Esophagus (tissue), 2 donors: ENCODE measurements at regions not wholly inside any gene's neighbourhood (a gene's known extent, or its start where the extent isn't known, plus 50 kb on each side); places are given as distances from the start of the nearest gene placed in this dataset.

Experiments used
- H3K27ac ChIP-seq, 2 donors: one replicate each; pipeline ENCODE4 v1.5.1; 2013; ENCODE audit warnings: low read depth in 2 of 2, mild to moderate bottlenecking in 2 of 2, inconsistent platforms in 1 of 2, low read length in 1 of 2, moderate library complexity in 1 of 2
- H3K27me3 ChIP-seq, 2 donors: one replicate each; pipeline ENCODE4 v1.6.1; 2013; ENCODE audit warnings: low read length in 2 of 2, control low read depth in 1 of 2, mild to moderate bottlenecking in 1 of 2; ENCODE audit not compliant: insufficient read depth in 2 of 2, control insufficient read depth in 1 of 2
- H3K36me3 ChIP-seq, 2 donors: one replicate each; pipeline ENCODE4 v1.6.1; 2013; ENCODE audit warnings: low read length in 1 of 2; ENCODE audit not compliant: control insufficient read depth in 2 of 2, insufficient read depth in 2 of 2
- H3K4me1 ChIP-seq, 2 donors: one replicate each; pipeline ENCODE4 v1.6.1; 2013; ENCODE audit warnings: low read length in 1 of 2; ENCODE audit not compliant: control insufficient read depth in 2 of 2, insufficient read depth in 2 of 2
- H3K4me3 ChIP-seq, 2 donors: one replicate each; pipeline ENCODE4 v1.5.1; 2013; ENCODE audit warnings: low read length in 2 of 2, mild to moderate bottlenecking in 2 of 2, low read depth in 1 of 2, moderate library complexity in 1 of 2
- H3K9me3 ChIP-seq, 2 donors: one replicate each; pipeline ENCODE4 v1.6.1; 2013; ENCODE audit warnings: mild to moderate bottlenecking in 2 of 2, low read depth in 1 of 2, low read length in 1 of 2, moderate library complexity in 1 of 2; ENCODE audit not compliant: control insufficient read depth in 2 of 2, insufficient read depth in 1 of 2
- WGBS, 2 donors: extraction: QIAGEN DNeasy Blood & Tissue Kit; methylation state at CpG; one replicate each; pipeline ENCODE4 v1.1.7; 2013; 5-methylcytosine and 5-hydroxymethylcytosine counted together
- donor health status: healthy with polysubstance abuse.
- donor health status: Bipolar disorder and iron deficiency.

DNA sequence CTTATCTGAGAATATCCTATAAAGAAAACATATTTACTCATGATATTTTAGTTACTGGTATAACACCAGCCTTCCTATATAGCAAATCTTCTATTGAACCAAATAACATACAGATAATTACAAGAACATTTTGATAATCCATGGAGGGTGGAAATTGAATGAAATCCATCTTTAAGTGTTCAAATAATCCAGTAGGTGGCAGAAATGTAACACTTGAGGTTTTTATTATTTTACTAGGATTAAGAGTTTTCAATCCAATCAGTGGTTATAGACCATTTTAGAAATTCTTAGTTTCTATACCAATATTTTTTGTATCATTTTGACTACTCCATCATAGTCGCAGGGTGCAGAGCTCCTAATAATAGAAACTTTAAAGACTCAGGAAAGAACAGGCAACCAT is 101.9 kb upstream of the KCNH8 start:
- 58 to 77% methylated on average over 1 of the region's 1 CpG for WGBS, 2 donors
- H3K27me3 ChIP-seq: no peaks in the 10 kb centered on the region
- H3K9me3 ChIP-seq: no peaks in the 10 kb centered on the region
- no peaks in the 10 kb centered on the region for H3K4me1 ChIP-seq
- H3K36me3 ChIP-seq: no peaks in the 10 kb centered on the region
- no peak overlapping the region for H3K4me3 ChIP-seq
- no peak overlapping the region for H3K27ac ChIP-seq

DNA sequence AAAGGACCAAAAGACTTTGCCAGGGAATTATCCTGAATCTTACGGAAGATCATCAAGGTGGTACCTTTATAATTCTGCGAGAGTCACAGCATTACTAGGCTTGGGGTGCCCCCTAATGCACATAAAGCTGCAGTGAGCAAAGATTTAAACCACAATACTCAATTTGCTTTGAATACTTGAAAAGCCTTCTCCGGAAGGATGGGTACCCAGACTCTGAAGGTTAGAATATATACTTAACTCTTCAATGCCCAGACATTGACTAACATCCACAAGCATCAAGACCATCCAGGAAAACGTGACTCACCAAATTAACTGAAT is 117.8 kb upstream of the KCNH8 start:
- Histone ChIP-seq H3K36me3 (no peaks in the 10 kb centered on the region), H3K4me3 (no peak overlapping the region), H3K27ac (no peak overlapping the region), H3K9me3 (no peaks in the 10 kb centered on the region), H3K4me1 (no peaks in the 10 kb centered on the region), H3K27me3 (no peaks in the 10 kb centered on the region)
- whole genome bisulfite sequencing, 2 donors: 41 to 51% methylated on average over 4 of the region's 4 CpGs

DNA sequence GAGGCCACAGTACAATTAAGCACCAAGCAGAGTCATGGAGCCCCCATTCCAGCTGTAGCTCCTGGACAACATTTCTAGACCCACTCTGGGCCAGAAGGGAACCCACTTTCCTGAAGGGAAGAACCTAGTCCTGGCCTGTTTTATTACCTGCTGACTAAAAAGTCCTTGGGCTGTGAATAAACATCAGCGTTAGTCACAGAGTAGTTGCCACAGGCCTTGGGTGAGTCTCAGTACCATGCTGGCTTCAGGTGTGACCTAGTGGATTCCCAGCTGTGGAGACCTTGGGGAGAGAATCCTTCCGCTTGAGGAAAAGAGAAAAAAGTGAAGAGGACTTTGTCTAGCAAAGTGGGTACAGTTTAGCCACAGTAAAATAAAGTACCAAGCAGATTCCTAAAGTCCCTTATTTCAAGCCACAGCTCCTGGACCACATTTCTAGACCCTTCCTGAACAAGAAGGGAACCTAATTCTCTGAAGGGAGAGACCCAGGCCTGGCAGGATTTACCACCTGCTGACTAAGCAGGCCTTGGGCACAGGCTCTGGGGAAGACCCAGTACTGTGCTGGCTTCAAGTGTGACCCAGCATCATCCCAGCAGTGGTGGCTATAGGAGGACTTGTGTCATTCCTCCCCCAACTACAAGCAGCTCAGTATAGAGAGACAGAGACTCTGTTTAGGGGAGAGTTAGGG is 118.3 kb upstream of the KCNH8 start:
- Histone ChIP-seq H3K27ac (no peak overlapping the region), H3K27me3 (no peaks in the 10 kb centered on the region), H3K9me3 (no peaks in the 10 kb centered on the region), H3K36me3 (no peaks in the 10 kb centered on the region), H3K4me1 (no peaks in the 10 kb centered on the region), H3K4me3 (no peak overlapping the region)
- 68 to 87% methylated on average over 2 of the region's 2 CpGs for WGBS, 2 donors

DNA sequence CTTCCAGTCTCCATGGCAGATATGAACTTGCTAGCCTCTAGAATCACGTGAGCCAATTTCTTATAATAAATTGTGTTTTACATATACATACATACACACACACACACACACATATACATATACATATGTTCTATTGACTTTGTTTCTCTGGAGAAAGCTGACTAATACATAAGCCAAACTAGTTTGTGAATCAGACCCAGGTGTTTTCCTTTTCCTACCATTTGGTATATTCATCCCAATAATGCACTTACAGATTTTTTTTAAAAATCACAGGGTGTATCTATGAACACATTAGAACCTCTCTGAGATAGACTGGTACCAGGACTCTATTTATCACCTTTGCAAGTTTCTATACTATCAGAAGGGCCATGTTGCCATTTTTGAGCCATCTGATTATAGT is 122.9 kb upstream of the KCNH8 start:
- H3K36me3 ChIP-seq: no peaks in the 10 kb centered on the region
- H3K4me3 ChIP-seq: no peak overlapping the region
- H3K9me3 ChIP-seq: no peaks in the 10 kb centered on the region
- 78 to 81% methylated on average over 1 of the region's 1 CpG for WGBS, 2 donors
- no peaks in the 10 kb centered on the region for H3K4me1 ChIP-seq
- H3K27ac ChIP-seq: no peak overlapping the region
- H3K27me3 ChIP-seq: no peaks in the 10 kb centered on the region

DNA sequence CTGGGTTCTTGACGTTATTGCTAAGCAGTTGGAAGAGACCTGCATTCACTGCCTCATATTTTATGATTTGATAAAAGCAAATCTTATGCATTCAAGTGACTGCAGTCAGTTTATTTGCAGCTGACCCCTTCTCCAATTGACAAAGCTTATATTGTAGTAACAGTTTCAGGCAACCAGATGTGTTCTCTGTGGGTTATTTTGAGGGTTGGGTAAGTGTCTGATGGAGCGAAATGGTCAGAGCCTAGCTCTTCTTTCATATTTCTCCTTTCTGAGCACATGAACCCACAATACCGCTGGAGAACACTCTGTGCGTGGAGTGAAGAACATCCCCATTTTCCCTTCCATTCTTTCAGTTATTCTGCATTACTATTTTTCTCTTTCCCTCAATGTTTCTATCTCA is 125.8 kb upstream of the KCNH8 start:
- no peak overlapping the region for H3K27ac ChIP-seq
- no peaks in the 10 kb centered on the region for H3K9me3 ChIP-seq
- no peaks in the 10 kb centered on the region for H3K27me3 ChIP-seq
- WGBS, 2 donors: 78 to 89% methylated on average over 4 of the region's 4 CpGs
- H3K4me3 ChIP-seq: no peak overlapping the region
- H3K4me1 ChIP-seq: no peaks in the 10 kb centered on the region
- no peaks in the 10 kb centered on the region for H3K36me3 ChIP-seq

DNA sequence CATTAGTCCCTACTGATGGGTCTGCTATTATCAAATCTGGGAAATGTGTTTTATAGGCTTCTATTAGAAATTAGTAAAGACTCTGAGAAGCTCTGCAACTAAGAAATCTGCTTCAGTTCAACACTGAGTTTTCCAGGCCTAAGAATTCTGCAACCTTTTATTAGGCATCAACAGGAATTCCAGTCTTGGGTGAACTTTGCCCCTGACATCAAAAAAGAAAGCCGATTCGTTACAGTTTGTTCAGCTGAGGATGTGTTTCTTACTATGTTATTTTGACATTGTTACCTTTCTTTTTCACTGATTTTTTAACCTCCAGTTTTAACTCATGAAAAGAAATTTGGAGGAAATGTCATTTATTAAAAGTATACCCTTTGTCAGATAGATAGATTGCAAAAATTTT is 131.5 kb upstream of the KCNH8 start:
- H3K4me3 ChIP-seq: no peak overlapping the region
- H3K27me3 ChIP-seq: no peaks in the 10 kb centered on the region
- WGBS, 2 donors: 54 to 68% methylated on average over 2 of the region's 2 CpGs
- H3K9me3 ChIP-seq: no peaks in the 10 kb centered on the region
- no peaks in the 10 kb centered on the region for H3K4me1 ChIP-seq
- H3K36me3 ChIP-seq: no peaks in the 10 kb centered on the region
- H3K27ac ChIP-seq: no peak overlapping the region

DNA sequence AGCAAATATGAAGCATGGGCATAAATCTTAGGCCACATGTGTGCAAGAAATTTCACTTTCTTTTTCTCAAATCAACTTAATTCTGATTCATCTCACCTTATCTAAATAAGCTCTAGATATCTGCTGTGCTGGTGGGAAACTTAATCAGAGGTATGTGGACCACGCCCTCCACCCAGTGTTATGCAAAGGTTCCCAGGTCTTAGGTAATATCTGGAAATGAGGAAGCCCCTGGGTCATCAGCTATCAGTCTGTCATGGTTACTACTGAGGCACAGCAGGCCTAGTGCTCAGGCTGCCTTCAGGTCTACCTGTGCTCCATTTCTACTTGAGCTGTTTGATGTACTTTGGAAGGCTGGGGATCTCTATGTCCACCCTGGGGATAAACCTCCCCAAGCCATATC is 134.4 kb upstream of the KCNH8 start:
- Histone ChIP-seq H3K4me1 (no peaks in the 10 kb centered on the region), H3K27me3 (no peaks in the 10 kb centered on the region), H3K4me3 (no peak overlapping the region), H3K9me3 (no peaks in the 10 kb centered on the region), H3K36me3 (no peaks in the 10 kb centered on the region), H3K27ac (no peak overlapping the region)
- WGBS, 2 donors: 57 to 60% methylated on average over 1 of the region's 1 CpG

DNA sequence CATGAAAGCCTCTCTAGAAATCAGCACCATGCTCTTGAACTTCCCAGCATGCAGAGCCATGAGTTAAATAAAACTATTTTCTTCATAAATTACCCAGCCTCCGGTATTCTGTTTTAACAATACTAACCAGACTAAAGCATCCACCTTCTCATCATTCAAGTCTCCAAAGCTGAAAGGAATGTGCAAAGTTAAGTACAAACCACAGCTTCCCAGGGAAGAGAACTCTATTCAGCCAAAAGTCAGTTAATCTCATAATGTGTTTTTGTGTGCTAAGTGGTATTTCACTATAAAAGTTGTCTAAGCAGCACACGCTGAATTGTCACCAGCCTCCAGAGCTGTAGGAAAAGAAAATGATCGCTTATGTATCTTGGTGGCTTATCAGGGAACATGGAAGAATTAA is 135.5 kb upstream of the KCNH8 start:
- H3K9me3 ChIP-seq: no peaks in the 10 kb centered on the region
- no peaks in the 10 kb centered on the region for H3K36me3 ChIP-seq
- no peak overlapping the region for H3K4me3 ChIP-seq
- whole genome bisulfite sequencing, 2 donors: 66 to 75% methylated on average over 3 of the region's 3 CpGs
- no peaks in the 10 kb centered on the region for H3K4me1 ChIP-seq
- H3K27ac ChIP-seq: no peak overlapping the region
- no peaks in the 10 kb centered on the region for H3K27me3 ChIP-seq

DNA sequence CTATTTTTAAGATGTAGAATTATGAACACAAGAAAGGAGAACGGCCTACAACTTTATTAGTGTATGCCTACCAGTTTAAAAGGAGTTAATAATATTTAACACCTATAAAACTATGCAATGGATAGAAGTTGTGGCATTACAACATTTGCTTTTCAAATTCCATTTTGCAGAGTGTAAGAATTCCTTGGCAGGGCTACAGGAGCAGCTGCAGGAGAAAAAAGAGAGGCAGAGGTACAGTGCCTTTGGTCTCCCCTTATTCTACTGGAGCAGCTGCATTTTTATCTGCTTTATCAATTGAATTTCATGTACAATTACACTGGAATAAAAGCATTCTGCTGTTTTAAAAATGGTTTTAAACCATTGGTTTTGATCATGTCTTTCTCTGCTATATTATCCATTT is 145.7 kb upstream of the KCNH8 start:
- Histone ChIP-seq H3K36me3 (no peaks in the 10 kb centered on the region), H3K27me3 (no peaks in the 10 kb centered on the region), H3K27ac (no peak overlapping the region), H3K4me3 (no peak overlapping the region), H3K9me3 (no peaks in the 10 kb centered on the region), H3K4me1 (no peaks in the 10 kb centered on the region)
- 58 to 67% methylated on average over 1 of the region's 1 CpG for WGBS, 2 donors

DNA sequence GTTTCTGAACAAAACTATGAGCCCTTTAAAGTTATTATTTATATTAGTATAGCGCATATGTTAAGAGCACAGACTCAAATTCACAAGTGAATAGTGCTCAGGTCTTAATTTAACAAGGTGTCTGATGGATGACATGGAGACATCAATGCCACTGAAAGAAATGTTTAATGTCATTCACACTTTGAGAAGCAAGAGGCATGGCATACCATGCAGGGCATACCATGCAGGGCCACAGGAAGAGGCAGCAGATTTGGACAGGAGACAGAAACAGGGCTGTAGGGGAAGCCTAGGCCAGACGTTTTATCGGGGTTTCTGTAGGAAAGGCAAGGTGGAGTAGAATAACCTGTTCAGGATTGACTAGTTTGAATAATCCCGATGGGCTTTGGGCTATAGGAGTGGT is 150.2 kb upstream of the KCNH8 start:
- H3K4me3 ChIP-seq: no peak overlapping the region
- 83 to 88% methylated on average over 4 of the region's 4 CpGs for WGBS, 2 donors
- no peak overlapping the region for H3K27ac ChIP-seq
- no peaks in the 10 kb centered on the region for H3K27me3 ChIP-seq
- no peaks in the 10 kb centered on the region for H3K9me3 ChIP-seq
- no peaks in the 10 kb centered on the region for H3K36me3 ChIP-seq
- H3K4me1 ChIP-seq: no peaks in the 10 kb centered on the region
